Hematopoietic multipotent progenitor cell treated with erythropoietin and hydrocortisone succinate and interleukin-3 and kit ligand, for 6 days (in vitro differentiated cells): ENCODE measurements at regions not wholly inside any gene's neighbourhood (a gene's known extent, or its start where the extent isn't known, plus 50 kb on each side); places are given as distances from the start of the nearest gene placed in this dataset.
A peak's percentile ranks its signal among the peaks of the same experiment; 100 is the strongest.

ENCODE experiments used
- DNase-seq: peaks from one replicate; pipeline ENCODE4 v3.0.0-alpha.2; 2015

DNA sequence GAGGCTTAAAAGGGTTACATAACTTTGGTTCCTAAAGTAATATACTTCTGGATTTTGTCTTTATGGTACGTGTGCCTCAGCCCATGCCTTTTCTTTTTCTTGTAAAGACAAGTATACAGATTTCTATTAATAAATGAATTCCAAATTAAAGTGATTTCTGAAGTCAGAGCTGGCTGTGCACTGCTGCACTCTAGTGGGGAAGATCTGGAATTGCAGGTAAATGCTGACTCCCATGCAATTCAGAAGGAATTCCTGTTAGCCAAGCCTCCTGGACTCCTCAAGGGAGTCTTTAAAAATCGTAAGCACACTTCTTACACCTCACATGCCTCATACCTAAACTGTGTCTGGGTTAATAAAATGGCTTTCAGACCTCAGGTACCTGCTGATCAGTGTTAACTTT lies 118.4 kb upstream of the SLC7A1 start:
- DNase-seq, result peak; percentile 30

DNA sequence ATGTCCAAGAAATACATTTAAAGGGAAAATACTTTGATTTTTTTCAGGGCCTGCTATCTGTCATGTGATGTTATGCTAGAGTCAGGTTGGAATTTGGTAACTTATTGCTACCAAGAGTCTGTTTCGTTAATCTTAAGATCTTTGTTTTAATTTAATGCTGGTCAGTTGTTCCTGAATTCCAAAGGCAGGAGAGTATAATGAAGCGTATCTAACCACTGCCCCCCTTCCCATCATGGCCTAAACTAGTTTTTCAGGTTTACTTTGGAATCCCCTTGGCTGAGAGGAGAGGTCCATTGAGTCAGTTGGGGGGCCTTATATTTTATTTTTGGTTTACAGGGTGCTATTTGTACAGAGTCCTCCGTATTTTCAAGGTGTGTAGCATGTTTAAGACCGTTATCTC lies 116.3 kb upstream of the SLC7A1 start:
- DNase-seq, result no peak

DNA sequence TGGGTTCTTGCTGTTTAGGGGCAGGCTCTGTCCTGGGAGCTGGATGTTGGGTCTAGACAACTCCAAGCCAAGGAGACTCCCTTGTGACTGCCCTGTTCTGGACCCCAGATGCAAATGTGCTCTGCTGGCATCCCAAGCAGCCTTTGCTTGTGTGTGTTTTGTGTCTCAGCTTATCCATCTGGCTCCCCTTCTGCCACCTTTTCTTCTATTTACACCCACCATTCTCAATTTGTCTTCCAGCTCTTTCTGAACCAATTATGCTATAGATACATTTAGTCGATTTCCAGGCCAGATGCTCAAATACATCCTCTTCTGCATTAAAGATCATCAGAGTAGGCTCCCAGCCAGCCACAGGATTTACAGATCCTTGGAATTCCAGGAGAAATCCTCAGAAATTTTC lies 115.0 kb upstream of the SLC7A1 start:
- DNase-seq, result no peak

DNA sequence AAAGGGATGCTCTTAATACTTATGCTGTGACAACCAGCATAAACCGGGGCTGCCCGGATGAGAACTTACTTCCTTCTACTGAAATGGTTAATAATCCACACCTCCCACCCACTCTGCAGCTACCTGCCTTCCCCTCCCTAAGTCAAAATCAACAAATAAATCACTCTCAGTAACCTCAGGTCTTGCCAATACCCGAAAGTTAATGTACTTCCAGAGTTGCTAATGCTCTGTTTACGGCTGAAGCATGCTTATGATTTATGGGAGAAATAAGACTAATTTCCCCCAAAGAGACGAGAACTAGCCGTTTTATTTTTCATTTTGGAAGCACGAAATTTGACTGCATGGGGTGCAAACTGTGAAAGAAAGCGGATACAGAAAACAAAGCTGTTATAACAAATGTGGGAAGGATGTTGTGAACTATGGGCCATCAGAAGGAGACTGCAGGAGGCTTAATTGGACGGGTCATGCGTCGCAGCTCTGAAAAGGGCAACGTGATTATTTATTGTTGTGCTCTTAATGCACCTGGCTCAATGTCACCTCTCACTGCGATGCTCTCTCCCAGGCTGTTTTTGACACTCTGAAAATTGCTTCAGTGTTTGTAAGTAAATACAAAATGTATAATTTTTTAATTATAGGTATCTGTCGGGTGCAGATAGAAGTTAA lies 114.0 kb upstream of the SLC7A1 start:
- no peak for DNase-seq

DNA sequence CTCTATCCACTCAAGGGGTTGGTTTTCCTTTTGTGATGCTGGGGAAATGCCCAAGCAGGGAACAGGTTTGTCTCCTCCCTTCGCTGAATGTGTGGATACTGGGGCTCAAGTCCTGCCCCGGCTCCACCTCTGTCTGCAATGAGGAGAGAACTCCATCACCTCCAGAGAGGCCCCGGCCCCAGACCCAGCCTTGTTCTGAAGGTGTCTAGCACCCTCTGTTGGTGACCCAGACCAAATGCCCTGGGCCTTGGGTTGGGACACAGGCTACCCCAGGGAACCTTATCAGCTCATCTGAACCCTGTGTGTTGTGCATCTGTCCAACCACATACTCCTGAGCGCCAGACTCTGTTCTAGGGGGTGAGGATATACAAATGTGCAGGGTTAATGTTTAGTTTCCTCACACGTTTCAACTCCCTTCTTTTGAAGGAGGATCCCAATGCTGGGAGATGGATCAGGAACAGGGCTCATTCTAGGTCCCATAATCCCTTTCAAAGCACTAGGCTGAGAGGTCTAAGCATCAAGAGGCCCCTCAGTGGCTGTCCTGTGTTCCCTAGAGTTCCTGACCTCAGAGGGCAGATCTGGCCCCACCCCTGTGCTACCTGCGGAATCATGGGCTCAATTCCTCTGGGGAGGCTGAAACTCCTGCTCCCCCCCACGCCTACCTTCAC lies 112.5 kb upstream of the SLC7A1 start:
- DNase-seq, result peak; percentile 84

DNA sequence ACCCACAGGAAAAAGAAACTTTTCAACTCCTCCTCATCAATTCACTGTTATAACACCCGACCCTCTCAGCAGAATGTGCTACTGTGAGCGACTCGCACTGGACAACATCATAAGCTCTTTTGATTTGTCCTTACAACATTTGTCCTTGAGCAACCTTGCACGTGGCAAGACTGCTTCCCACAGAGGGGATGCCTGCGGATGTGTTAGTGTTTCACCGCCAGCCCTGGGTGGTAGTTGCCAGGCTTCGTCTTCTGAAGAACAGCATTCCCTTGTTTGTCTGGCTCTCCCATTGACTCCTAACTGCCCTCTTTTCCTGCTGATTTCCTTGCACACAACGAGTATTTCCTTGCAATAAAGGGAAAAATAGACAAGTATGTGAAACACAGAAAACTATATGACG lies 111.4 kb upstream of the SLC7A1 start:
- DNase-seq, result no peak

DNA sequence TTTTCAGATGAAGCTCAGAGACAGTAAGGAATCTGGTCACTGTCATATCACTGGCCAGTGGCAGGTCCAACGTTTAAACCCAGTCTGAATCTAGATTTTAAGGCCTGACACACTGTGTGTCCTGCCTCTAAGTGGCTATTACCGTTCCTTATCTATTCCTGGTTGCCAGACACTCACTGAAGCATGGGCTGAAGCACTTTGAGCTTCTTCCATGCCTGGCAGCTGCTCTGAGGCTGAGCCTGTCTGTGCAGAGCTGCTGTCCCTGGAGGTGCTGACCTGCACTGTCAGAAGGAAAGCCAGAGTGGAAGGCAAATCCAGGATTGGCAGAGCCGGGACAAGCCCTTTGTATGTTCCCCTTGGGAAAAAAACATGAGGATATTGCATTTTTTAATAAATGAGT lies 109.2 kb upstream of the SLC7A1 start:
- DNase-seq, result peak; percentile 4

DNA sequence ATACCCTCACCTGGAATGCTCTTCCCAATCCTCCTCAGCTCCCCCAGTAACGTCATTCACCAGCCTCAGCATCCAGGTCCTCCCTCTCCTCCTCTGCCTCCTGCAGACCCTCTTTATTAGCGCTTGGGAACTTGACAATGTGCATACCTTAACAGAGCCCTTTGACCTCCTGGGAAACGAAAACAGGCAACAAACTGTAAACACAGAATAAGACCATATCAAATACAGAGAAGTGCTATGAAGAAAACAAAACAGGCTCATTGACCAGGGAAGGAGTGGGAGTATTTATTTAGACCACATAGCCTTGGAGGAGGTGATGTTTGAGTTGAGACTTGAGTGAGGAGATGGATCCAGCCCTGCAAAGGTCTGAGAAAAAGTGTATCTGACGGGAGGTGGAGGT lies 107.9 kb upstream of the SLC7A1 start:
- DNase-seq, result no peak

DNA sequence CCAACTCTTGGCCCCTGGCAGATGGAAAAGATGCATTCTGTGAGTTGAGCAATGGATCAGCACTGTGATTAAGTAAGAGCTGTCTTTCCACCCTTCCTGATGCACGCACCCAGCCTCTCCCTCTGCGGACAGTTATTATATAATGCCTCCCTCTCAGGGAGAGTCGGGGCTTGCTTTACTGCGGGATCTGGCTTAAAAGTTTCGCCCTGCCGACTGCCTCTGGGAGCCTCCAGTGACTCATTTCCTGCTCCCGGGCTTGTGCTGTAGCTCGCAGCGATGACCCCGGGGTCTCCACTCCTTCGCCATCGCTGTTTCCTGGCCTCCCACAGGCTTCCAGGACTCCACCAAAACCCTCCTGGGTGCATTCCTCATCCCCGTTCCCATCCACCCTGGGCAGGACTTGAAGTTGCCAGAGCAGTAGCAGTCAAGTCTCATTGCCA lies 107.4 kb upstream of the SLC7A1 start:
- DNase-seq, result no peak

DNA sequence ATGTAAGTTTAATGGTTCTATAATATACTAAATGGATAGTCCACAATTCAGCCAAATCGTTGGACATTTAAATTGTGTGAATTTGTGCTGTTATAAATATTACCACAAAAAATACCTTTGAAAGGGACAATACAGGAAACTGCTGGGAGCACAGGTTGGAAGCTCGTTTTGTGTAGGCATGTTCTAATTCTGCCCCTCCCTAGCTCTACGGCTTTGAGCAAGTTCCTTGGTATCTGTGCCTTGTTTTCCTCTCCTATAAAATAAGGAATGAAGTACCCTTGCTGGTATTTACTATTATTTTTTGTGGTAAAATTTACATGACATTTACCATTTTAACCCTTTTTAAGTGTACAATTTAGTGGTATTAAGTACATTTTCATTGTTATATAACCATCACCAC lies 102.6 kb upstream of the SLC7A1 start:
- no peak for DNase-seq

DNA sequence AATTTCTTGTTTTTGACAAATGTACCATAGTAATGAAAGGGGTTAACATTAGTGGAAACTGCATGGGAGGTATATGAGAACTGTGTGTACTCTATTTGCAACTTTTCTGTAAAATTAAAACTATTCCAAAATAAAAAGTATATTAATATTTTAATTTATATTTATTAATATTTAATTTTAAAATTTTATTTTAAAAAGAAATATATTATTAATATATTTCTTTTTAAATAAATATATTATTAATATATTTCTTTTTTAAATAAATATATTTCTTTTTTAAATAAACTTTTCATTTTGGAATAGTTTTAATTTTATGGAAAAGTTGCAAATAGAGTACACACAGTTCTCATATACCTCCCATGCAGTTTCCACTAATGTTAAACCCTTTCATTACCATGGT lies 101.1 kb upstream of the SLC7A1 start:
- DNase-seq, result no peak

DNA sequence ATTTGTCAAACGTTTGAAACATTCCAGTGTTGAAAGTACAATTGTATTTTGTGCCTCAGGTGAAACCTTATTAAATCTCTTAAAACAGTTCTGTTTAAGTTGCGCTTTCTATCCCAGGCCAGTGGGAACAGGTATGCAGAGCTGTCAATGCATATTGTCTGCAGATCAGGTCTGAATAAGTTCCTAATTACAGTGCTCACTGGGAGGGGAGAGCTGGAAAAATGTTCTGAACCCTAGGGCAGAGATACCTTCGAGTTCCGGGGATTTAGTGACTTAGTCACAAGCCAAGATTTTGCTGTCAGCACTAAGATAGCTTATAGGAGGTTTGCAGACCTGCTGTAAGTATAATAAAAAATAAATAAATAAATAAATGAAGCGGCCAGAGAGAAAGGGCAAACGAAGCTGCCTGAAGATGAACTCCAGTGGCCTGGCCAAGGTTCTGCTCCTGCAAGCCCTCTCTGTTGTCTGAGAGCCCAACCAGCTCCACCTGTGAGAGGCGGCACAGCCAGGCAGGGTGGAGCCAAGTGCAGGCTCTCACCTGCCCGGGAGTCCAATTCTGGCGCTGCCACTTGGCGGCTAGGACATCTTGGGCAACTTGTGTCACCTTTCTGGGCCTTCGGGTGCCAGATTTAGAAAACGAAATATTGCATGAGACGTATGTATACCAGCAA lies 97.9 kb upstream of the SLC7A1 start:
- DNase-seq, result no peak

DNA sequence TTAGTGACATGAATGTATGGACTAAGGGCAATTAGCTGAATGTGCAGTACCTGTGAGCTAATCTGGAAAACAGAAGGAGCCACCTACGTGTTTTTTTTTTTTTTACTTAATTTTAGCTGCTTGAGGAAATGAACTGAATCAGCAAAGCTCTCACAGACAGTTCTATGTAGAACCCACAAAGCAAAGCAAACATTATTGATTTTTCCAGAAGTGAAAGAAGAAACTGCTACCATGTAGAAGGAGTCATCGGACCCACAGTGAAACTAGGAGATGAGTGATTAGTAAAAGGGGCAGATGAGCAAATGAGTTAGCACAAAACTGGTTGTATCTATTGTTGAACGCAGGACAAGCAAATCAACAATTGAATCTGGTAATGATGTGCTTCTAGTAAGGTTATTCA lies 94.1 kb upstream of the SLC7A1 start:
- no peak for DNase-seq

DNA sequence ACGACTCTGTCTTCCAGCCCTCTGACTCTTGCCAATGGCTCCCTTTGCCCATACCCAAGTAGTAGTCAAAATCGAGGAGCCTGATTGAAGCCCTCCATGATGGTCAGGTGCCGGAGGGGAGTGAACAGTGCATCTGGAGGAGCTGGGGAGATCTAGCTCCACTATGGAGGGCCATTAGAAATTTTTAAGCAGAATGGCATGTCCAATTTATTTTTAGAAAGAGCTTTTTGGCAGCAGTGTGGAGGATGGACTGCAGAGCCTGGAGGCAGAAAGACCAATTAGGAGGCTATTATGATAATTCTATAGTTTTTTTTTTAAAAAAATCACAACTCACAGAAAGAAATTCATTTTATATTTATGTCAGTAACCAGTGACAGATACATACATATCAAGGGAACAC lies 92.7 kb upstream of the SLC7A1 start:
- no peak for DNase-seq

DNA sequence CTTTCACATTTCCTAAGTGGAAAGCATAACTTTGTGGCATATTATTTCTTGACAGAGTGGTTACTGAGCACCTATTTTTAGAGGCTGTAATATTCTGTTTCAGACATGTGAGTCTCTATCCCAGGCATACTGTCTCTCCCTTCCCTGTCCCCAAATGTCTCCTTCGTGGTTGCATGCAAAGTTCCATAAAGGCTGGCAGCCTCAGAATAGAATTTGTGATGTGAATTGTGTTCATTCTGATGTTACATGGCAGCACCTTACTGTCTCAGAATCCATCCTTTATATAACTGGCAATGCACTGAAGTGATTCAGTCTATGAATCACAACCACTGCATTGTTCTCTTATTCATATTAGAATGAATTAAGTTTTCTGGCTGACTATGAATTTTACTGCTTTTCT lies 89.0 kb upstream of the SLC7A1 start:
- no peak for DNase-seq

DNA sequence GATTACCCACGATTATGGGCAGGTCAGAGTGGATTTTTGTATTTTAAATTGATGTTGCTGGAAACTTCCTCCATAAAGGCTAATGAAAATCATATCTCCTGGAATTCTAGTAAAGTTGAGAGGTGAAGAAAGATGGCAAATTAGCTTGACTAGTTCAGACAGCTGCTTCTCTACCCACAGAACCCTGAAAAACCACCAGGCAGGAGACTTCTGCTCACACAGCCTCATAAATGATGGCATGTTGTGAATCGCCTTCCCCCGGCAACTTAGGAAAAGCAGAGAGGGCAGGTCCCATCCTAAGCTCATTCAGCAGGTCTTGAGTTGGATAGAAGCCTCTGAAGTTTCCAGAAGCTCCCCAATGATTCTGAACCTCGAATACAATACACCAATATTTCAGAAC lies 87.6 kb upstream of the SLC7A1 start:
- no peak for DNase-seq

DNA sequence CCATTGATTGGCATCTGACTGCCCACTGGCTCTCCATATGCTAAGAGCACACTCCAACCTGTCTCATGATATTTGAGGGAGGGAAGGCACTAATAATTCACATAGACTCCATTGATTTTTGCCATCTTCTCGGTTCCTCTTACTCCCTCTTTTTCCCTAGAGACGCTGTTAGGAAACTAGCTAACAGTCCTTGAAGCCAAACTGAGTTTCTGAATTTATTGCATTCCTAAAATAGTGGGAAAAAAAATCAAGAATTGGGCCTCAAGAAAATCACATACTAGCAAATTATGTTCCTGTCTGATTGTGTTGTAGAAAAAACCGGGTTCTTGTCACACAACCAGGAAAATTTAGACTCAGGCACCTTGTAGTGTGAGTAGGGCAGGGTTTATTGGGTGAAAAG lies 86.4 kb upstream of the SLC7A1 start:
- no peak for DNase-seq

DNA sequence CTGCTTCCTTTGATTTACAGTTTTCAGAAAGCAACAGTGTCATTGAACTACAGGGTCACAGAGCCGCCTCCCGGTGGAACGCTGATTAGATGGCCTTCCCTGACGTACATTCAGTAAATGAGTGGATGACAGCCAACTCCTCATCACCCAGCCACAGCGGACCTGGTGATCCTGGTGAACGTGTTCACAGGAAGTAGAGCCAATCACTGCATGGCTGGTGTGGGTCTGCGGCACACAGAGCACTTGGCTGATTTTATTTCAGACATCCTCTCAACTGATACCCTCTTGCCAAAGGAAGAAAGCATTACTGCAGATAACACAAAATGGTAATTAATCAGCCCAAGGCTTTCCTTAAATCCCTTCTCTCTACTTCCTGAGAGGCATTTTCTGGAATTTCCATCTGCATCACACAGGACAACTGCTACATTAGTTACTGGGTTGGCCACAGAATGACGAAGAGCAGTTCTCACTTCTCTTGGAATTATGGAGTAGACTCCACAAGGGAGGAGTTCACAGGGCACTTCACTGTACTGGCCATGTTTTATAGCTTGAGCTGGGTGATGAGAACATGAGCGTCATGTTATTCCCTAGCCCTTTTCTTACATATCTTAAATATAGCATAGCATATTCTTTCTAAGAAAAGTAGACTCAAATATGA lies 84.0 kb upstream of the SLC7A1 start:
- no peak for DNase-seq

DNA sequence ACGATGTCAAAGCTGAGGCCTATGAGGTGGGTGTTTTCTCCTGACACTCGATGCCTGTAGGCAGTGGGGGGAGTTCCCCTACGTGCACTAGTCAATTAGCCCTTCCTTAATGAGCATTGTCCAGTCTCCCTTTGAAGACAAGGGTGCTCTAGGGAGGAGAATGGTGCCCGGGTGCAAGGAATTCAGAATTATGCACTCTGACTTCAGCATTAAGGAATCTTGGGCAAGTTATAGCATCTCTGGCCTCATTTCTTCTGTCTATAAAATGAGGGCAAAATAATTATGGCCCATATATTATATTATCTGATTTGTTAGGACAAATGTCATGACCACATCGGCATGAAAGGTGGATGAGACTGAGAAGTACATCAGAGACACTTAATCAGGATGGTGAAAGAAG lies 82.1 kb upstream of the SLC7A1 start:
- DNase-seq, result no peak

DNA sequence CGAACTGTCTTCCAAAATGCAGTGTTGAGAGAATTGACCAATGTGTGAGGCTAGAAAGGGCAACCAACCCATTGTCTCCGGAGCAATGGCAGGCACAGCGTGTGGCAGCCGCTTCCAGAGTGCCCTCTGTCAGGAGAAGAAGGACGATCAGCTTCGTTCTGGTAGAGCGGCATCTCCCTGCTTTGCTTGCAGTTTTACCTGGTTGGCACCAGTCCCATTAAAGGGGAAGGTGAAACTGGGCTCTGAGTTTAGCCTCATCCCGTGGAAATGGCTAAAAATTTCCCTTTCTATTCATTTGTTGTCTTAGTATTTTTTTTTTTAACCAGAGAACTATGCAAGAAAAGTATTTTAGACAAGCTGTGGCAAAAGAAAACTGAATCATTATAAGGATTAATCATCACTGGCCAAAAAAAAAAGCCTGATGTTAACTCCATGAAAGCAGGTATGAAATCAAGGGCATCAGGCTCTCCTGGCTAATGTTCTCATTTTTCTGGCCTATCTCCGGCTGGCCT lies 81.5 kb upstream of the SLC7A1 start:
- DNase-seq, result no peak

DNA sequence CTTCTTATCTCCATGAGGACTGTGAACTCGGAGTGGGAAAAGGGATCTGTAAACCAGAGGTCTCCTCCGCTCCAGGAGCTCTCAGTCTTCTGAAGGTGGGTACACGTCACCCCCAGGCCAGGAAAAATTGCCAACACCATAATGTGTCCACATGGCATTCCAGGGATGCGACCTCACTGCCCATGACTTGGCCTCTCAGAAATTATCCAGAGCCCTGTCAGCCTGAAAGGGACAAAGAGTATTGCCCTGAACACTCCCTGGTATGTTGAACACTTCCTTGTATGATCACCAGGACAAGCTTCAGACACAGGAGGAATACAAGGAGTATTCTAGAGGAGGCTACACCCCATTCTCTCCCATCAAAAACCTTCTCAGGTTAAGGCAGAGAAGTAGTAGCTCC lies 81.0 kb upstream of the SLC7A1 start:
- no peak for DNase-seq

DNA sequence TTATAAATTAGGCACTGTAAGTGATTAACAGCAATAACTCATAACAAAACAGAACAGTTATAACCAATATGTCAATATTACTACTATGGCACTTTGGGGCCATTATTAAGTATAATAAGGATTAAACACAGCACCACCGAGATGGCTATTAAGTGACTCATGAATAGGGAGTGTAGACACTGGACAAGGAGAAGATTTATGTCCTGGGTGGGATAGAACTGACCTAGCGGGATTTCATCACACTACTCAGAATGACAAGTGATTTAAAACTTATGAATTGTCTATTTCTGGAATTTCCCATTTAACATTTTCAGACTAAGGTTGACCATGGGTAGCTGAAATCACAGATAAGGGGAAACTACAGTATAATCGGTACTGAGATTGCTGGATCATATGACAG lies 79.0 kb upstream of the SLC7A1 start:
- no peak for DNase-seq

DNA sequence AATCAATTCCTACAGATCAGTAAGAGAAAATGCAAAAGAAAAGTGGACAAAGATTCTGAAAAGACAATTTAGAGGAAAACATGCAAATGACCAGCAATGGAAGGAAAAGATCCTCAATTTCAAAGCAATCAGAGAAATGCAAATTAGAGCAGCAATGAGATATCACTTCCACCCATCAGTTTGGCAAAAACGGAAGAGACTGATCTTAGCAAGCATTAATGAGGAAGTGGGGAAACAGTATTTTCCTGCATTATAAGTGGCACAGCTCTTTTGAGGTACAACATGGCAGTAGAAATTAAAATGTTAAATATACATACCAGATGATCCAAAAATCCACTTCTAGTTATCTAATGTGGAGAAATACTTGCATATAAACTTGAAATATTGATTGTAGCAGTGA lies 69.1 kb upstream of the SLC7A1 start:
- peak; percentile 37 for DNase-seq
